Testis (tissue), 2 donors: ENCODE measurements at regions not wholly inside any gene's neighbourhood (a gene's known extent, or its start where the extent isn't known, plus 50 kb on each side); places are given as distances from the start of the nearest gene placed in this dataset.

ENCODE experiments used
- CTCF ChIP-seq, 3 experiments: fragments of 450-650 bp in 2 of 3; fragments of 200-600 bp in 1 of 3; sonication (generic) in 1 of 3; IDR thresholded peaks; one replicate each; pipeline ENCODE4 v1.5.1; 2016 to 2019; ENCODE audit warnings: antibody characterized with exemption in 3 of 3, mild to moderate bottlenecking in 2 of 3, moderate library complexity in 1 of 3
- POLR2A ChIP-seq: fragments of 450-650 bp; IDR thresholded peaks from one replicate; pipeline ENCODE4 v1.6.1; 2017; ENCODE audit warnings: antibody characterized with exemption, mild to moderate bottlenecking, moderate library complexity

DNA sequence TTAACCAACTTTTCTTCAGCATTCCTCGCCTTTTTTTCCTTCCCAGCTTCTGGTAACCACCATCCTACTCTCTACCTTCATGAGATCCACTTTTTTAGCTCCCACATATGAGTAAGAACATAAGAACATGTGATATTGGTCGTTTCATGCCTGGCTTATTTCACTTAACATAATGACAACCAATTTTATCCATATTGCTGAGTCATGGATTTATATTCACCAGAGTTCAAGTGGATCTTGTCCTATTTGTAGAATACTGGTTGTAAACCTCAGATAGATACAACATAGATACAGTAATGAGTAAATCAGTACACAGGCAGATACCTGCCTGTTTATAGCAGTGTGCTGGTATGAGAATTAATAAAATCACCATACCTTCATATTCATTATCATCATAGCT, 412.0 kb upstream of the RBMS3 start:
- TF ChIP-seq CTCF (IDR thresholded peaks at IDR 0.05) (no peak), POLR2A (no peak)
